GM18507 (cell line): ENCODE measurements at regions not wholly inside any gene's neighbourhood (a gene's known extent, or its start where the extent isn't known, plus 50 kb on each side); places are given as distances from the start of the nearest gene placed in this dataset.

Experiments
- DNase-seq: peaks from one replicate; pipeline ENCODE4 v3.0.0; 2011; ENCODE audit warnings: low read depth; ENCODE audit not compliant: insufficient read length; ENCODE audit errors: extremely low spot score
- FAIRE-seq: peaks from 2 replicates; lab custom pipeline; 2011; peaks lifted over from hg19 to GRCh38; lab: Jason Lieb, UNC

DNA sequence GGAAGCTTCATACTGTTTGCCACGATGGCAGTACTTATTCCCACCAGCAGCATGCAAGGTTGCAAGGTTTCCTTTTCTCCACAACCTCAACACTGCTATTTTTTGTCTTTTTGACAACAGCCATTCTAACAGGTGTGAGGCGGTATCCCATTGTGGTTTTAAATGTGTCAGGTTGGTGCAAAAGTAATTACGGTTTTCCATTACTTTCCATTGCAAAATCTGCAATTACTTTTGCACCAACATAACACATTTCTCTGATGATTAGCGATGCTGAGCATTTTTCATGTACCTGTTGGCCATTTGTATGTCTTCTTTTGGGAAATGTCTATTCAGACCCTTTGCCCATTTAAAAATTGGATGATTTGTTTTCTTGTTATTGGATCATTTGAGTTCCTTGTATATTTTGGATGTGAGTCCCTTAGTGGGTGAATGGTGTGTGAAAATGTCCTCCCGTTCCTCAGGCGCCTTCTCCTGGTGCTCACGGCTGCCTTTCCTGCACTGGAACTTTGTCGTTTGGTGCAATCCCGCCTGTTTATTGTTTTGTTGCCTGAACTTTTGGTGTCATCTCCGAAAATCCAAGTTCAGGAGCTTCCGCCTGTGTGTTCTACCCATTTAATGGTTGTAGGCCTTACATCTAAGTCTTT is 213.6 kb downstream of the KIF26A start:
- DNase-seq (no peak), FAIRE-seq (no peak)

- FAIRE-seq, result no peak
Observed at GRCh38 chr14:104352493-104353220, 214.3 kb downstream of the KIF26A start.

GRCh38 chr14:104353221-104353920 is 215.0 kb downstream of the KIF26A start:
- FAIRE-seq (no peak), DNase-seq (no peak)

More at GRCh38 chr14:104352493-104353220, 214.3 kb downstream of the KIF26A start:
- no peak for DNase-seq

GRCh38 chr14:104353921-104354701 is 215.7 kb downstream of the KIF26A start:
- DNase-seq (no peak), FAIRE-seq (no peak)

DNA sequence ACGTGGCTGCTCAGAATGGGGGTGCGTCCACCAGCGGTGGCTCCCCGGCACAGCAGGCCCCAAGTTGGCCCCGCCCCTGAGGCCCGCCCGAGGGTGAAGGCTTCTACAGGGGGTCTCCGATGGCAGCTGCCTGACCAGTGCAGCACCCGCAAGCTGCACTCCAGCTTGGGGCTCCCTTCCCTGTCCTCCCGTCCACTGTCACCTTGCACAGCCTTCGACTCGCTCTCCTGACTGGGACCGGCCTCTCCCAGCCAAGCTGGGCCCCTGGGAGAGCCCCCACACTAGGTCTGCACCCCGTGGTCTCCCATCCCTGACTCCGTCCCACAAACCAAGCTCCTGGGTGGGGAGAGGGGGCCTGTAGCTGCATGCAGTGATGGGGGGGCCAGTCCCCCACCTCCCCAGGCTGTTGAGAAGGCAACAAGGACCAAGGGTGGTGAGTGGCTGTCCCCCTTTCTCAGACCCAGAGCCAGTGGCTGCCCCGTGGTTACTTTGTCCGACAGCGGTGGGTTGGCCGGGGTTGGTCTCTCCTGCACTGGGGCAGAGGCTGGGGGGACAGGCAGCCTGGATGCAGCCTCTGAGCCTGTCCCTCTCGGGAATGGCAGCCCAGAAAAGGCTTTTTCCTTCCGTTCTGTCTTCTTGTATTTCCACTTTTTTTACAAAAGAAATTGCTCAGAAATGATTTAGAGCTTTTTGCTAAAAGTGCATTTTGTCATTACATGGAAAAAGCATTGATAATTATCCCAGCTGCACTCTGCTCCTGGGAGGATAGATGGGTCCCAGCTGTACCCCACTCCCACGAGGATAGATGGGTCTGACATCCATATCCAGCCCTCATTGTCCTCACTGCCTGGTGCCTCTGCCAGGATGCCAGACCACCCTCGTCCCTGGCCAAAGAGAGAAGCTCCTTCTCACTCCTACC is 217.0 kb downstream of the KIF26A start:
- DNase-seq, result no peak
- FAIRE-seq, result no peak

- FAIRE-seq, result no peak
- no peak for DNase-seq
Observed at GRCh38 chr14:104356020-104356737, 217.8 kb downstream of the KIF26A start.

DNA sequence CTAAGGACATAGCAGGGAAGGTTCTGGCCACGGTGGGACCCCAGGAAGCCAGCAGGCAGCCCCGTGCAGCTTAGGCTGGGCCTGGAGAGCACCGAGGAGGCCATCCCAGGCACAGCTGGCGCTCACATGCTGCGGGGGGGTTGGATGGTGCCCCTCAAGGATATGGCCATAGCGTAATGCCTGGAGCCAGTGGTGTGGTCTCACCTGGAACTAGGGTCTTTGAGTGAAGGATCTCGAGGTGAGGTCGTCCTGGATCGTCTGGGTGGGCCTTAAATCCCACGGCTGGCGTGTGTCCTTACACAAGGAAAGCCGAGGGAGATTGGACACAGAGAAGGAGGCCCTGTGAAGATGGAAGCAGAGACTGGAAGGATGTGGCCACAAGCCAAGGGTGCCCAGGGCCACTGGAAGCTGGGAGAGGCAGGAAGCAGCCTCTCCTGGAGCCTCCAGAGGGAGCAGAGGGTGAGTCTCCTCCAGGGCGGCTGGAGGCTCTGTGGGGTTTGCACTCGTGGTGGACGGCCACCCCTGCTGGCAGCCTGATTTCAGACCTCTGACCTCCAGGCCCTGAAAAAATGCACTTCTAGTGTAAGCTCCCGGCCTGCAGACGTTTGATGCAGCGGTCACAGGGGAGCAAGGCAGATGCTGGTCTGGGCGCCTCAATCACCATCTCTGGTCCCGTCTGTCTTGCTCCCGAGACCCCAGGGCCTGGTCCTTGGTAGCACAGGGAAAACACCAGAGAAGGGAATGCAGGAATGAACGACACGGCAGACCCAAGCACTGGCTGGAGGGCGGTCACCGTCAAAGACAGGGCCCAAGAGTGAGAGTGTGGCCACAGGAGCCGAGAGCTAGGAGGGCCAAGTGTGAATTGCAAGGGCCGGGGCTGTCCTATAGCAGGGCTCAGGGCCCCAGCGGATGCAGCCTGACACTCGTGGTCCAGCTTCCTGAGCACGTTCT is 218.6 kb downstream of the KIF26A start:
- no peak for FAIRE-seq
- DNase-seq, result no peak

DNA sequence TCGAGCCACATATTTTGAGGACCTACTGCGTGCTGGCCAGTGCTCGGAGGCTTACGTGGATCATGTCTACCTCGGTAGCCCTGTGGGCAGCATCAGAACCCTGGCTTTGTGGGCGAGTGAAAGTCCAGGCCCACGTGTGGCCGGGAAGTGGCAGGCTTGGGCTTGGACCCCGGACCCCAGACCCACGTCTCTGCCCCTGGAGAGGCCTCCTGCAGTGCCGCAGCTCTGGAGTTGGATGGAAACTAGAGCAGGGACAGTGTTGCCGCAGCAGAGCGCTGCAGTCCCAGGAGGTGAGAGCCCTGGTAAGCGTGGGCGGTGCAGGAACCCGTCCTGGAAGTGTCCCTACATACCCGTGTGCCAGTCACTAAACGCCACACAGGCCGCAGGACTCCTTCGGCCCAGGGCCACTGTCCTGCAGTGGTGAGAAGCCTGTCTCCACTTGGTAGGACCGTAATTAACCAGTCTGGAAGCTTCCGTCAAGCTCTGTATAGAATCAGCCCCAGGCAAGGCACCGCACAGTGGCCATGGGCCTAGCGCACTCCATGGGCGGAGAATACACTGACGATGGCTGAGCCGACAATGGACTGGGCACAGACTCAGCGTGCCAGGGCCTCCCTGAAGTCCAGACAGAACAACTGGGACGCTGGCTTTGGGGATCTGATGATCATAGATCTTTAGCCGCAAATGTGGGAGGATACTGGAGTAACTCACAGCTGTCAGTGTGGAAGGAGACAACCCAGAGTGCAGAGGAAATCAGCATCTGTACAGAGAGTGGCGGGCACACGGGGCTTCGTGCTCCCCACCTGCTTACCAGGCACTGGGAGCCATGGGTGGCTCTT is 219.5 kb downstream of the KIF26A start:
- FAIRE-seq, result no peak
- no peak for DNase-seq

DNA sequence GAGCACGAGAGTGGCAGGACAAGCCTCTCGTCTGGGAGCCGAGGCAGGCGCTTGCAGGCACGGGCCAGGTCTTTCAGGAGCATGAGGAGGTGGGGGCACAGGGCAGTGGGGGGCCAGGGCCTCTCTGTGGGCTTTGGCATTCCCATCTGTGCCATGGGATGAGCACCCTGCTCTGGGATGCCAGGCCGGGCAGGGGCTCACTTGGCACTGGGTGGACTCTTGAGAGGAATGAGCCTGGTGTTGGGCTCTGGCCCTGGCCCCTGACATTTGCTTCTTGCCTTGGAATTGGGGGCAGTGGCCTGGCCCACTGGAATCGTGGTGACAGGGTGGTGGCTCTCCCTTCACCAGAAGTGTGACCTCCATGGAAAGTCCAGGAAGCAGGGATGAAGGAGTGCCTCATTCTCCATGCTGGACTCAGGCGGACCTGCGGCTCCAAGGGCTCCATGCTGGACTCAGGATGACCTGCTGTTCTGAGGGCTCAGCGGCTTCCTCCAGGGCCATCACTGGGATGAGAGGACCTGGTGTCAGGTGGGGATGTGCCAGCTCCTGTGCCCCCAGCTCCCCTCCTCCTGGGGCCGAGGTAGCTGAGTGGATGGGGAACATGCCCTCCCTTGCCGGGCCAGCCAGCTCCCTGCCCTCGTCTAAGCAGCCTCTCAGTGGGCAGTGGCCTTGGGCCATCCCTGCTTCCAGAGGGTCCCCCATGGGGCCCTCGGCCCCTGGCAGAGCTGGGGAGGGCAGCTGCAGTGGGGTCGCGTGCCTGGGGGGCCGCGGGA is 220.3 kb downstream of the KIF26A start:
- DNase-seq, result no peak
- no peak for FAIRE-seq

DNA sequence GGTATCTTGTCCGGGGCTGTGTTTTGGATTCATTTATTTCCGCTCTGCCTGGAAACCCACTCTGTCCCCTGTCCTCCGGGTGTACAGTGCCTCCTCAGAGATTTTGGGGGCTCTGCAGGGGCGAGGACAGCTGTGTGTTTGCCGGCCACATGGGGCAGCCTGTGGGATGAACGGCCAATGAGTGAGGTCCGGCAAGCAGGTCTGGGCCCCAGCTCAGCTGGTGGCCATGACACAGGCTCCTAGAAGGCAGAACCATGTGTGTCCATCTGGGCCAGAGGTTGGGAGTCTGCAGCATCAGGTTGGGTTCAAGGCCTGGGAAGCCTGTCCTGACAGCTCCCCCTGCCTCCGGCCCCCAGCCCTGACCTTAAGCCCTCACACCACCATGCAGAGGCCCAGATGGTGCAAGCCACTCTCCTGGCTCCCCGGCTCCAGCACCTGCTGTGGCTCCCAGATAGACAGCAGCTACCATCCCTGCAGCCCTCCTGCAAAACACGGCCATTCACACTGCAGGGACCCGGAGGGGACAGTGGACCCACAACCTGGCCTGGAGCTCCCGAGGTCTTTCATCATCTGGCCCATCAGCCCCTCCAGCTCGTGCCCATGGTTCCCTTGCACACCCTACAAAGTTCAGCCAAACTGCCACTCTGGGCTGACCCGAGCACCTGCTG is 220.1 kb upstream of the C14orf180 start:
- FAIRE-seq, result no peak
- no peak for DNase-seq

GRCh38 chr14:104359969-104360442 is 219.6 kb upstream of the C14orf180 start:
- DNase-seq, result no peak
- FAIRE-seq, result no peak

GRCh38 chr14:104360501-104360900 is 219.1 kb upstream of the C14orf180 start:
- DNase-seq (no peak), FAIRE-seq (no peak)

DNA sequence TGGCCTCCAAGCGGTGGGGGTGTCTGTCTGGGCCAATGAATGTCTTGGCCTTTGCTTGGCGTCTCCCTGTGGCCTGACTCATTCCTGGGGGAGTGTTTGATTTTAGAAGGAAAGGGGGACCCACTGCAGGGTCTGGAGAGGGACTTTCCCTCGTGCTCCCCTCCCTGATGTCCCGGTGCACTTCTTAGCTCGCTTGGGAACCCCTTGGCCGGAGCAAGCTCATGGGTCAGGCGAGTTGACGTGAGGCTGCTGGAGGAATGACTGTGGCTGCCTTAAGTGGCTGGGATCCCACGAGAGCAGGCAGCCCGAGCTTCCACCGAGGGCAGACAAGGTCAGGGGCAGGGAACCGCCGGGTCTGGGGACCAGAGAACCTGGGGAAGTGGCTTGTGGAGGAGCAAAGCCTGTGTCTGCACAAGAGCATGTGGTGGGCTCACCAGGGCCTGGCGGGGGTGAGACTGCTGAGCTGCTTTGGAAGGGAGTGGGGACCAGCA is 218.4 kb upstream of the C14orf180 start:
- FAIRE-seq, result no peak

GRCh38 chr14:104361921-104362681 is 217.5 kb upstream of the C14orf180 start:
- DNase-seq, result no peak
- FAIRE-seq, result no peak

More for the DNA sequence above, 218.4 kb upstream of the C14orf180 start:
- DNase-seq, result no peak
